ENCODE measurements at regions not wholly inside any gene's neighbourhood (a gene's known extent, or its start where the extent isn't known, plus 50 kb on each side); places are given as distances from the start of the nearest gene placed in this dataset.

GRCh38 chr16:80418517-80419355 lies 122.1 kb upstream of the DYNLRB2 start:
- DNase-seq (ENCODE audit: low read depth in 2 of 2) = no peak

DNA sequence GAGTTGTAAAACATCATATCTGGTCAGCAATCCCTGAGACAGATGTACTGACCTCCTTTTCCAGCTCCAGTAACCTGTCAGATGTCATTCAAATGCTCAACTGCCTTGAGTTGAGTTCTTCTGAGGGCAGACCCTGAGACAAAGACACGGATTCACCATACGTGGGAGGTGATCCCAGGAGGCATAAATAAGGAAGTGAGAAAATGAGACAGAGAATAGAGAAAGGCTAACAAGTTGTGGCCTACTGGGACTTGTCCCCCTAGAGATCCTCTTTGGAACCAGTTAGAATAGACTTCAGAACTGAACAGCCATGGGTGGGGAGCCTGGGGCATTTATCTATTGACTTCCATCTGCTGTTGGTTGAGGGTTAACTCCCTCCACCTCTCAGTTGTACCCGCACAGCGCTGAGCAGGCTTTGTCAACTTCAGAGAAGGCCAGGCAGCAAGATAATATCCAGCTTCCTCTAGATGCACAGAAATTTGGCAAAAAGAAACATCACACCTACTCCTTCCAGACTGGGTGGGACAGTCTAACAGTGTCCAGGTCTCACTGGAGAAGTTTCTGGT lies 123.0 kb upstream of the DYNLRB2 start:
- no peak for DNase-seq (ENCODE audit: low read depth in 2 of 2)

GRCh38 chr16:80408014-80408413 lies 132.8 kb upstream of the DYNLRB2 start:
- DNase-seq (ENCODE audit: low read depth in 2 of 2) = no peak

- no peak for DNase-seq (ENCODE audit: low read depth in 2 of 2)
These were observed 133.4 kb upstream of the DYNLRB2 start for GRCh38 chr16:80407265-80407987.

DNA sequence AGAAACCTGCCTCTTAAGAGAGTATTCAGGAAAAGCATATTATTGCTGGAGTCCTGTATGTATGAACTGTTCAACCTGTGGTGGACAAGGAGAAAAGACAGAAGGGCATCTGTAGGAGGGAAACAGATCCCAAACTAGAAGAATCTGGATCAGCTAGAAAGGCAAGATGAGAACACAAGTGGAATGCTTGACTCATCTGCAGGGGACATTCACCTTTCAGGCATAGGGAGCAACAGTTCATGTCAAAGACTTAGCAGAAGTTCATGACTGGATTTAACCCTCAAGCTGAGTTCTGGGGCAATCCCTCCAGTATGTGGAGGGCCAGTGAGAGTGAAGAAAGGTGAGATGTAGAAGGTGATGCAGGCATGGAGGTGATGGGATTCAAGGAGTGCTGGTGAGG lies 135.9 kb upstream of the DYNLRB2 start:
- no peak for DNase-seq (ENCODE audit: low read depth in 2 of 2)

DNA sequence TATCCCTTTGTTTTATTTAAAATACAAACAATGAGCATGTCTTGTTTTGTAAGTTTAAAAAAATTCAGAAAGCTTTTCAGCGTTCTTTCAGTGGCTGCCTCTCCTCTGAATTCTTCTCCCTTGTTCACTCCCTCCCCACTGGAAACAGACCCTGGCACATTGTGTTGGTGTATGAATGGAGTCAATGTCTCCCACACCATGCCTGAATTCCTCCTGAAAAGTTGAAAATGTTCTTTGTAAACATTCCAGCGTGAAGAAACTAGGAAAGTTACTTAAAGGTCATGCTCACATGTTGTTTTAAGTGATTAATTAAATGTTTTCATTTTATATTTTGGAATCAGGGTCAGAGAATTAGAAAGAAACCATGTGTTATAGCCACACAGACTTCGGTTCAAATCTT lies 136.9 kb upstream of the DYNLRB2 start:
- no peak for DNase-seq (ENCODE audit: low read depth in 2 of 2)

DNA sequence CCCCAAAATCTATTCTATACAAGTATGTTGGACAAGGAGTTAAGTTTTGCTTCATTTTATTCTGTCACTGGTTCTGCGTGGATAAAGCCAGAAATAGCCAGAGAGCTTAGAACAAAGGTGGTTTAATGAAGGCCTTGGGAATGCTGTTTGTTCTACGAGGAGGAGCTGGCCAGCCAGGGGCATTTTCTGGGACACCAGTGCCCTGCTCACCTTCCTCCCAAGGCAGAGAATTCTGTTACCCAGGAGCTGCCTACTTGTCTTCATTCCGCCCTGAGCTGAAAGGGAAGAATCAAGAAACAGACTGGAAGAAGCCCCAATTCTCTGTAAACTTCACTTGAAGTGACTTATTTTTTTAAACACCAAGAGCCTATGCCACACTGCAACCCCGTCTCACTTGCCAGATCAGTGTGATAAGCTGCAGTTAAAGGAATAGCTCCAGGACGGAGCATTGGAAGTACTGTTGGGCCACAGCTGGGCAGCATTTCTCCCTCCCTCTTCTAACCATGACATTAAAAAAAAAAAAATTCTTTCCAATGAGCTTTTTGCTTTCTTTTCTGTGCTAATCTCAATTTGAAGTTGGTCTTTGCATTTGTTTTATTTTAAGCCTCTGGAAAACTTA lies 149.8 kb upstream of the DYNLRB2 start:
- DNase-seq (ENCODE audit: low read depth in 2 of 2) = no peak

GRCh38 chr16:80390046-80390445 lies 150.7 kb upstream of the DYNLRB2 start:
- DNase-seq (ENCODE audit: low read depth in 2 of 2) = no peak

GRCh38 chr16:80389338-80389737 lies 151.5 kb upstream of the DYNLRB2 start:
- no peak for DNase-seq (ENCODE audit: low read depth in 2 of 2)

DNA sequence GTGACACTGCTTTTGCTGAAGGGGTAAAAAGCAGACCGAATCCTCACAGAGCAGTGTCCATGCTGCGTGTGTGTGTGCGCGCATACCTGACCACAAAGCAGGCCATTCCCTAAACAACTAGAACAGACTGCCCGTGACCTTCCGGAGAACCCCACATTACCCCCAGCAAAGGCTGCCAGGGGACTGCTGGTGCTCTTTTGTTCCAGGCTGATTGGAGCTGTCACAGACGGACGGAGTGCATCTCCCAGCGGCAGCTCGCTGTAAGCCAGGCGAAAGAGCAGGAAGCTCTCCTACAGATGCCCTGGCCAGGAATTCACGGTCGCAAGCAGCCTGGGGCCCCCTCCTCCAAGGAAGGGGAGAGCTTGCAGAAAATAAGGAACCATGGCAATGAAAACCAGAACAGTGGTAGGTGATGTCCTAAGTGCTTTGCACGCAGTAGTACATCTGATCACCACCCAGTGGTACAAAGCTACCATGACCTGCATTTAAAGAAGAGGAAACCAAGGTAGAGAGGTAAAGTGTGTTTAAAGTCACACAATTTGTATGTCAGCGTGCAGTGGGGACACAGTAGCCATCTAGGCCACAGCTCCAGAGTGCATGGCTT lies 153.4 kb upstream of the DYNLRB2 start:
- DNase-seq (ENCODE audit: low read depth in 2 of 2) = no peak

DNA sequence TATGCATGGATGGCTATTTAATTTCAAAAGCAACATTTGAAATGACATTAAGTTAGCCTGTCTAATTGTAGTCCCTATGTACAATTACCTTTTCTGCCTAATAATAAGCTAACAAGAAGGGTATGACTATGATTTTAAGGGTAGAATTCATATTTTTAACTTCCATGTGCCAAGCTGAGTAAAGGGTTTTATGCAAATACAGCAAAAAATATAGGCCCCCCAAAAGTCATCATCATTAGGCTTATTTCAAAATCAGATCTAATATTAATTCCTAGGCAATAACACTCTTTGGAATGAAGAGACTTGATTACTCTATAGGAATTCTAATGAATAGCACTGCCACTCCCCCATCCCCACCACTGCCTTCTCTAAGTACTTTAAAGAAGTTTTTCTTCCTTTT lies 155.9 kb upstream of the DYNLRB2 start:
- no peak for DNase-seq (ENCODE audit: low read depth in 2 of 2)

GRCh38 chr16:80380514-80380913 lies 160.3 kb upstream of the DYNLRB2 start:
- DNase-seq (ENCODE audit: low read depth in 2 of 2) = no peak

DNA sequence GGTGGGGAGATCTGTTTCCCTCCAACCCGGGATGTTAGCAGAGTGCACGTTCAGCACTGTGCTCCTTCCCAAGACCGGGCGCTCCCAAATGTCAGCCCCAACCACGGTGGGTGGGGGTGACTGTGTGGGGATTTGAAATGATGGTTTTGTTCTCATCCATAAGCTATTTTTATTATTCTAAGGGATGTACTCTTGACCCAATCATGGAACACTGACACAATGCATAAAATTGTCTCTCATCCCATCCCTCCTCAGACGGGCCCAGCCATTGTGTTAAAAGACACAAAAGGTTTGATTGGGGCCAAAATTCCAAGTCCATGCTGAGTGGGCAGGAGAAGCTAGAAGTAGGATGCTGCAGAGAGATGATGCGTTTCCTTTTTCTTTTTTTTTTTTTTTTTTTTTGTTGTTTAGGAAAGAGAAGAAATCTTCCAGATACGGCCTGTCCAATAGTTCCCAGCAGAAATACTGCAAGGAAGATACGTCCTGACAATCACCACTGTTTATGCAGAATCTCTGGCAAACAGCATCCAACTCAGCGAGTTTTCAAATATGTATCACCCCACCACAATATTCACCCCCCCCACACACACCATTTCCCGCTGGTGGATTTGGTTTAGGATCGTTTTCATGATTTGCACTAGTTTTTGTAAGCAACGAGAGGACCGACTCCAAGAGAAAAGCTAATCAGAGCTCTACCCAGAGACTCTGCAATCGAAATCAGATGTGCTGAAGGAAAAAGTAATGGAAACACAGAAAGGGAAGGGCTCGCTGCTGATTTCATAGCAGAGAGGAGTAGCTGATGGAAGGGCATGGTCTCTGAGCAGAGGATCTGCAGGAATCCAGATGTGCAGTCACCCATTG lies 163.5 kb upstream of the DYNLRB2 start:
- DNase-seq (ENCODE audit: low read depth in 2 of 2) = no peak

GRCh38 chr16:80375973-80376372 lies 164.8 kb upstream of the DYNLRB2 start:
- DNase-seq (ENCODE audit: low read depth in 2 of 2) = no peak

- DNase-seq (ENCODE audit: low read depth in 2 of 2) = no peak
These were observed 165.3 kb upstream of the DYNLRB2 start for GRCh38 chr16:80375513-80375912.

GRCh38 chr16:80372341-80372740 lies 168.5 kb upstream of the DYNLRB2 start:
- no peak for DNase-seq (ENCODE audit: low read depth in 2 of 2)

DNA sequence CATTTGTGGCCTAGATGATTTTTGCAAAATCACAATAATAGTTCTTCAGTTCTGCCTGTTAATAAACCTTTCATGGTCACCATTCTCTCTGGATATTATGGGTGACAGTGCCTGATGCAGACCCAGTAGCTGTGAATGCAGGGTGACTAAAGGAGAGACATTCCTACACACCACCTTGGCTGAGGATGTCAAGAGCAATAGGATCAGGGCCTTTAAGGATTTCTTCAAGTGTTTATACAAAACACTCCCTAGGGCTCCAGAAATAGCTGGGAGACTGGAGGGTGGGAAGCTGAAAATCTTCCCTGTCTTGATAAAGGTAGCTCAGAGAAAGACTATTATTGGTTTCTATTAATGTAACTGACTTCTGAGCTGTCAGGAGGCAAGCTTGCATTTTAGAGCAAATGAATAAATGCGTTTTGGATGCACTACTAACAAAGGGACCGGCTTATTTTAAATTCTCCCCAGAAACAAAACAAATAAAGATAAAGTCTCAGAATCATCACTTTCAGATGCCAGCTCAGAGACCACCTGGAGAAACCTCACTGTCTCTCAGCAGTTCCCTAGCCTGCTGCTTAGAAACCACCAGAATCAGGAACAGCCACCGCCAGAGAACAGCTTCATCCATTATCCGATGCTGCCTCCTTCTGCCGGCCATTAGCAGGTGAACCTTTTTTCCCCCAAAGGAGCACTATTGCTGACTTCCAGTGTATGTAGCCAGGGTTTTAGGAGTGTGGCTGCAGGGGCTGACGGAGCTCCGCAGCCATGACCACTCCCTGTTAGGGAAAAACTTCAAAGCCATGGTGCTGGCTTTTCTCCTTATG lies 171.4 kb upstream of the DYNLRB2 start:
- no peak for DNase-seq (ENCODE audit: low read depth in 2 of 2)

- DNase-seq (ENCODE audit: low read depth in 2 of 2) = no peak
These were observed 173.6 kb upstream of the DYNLRB2 start for GRCh38 chr16:80367037-80367658.

DNA sequence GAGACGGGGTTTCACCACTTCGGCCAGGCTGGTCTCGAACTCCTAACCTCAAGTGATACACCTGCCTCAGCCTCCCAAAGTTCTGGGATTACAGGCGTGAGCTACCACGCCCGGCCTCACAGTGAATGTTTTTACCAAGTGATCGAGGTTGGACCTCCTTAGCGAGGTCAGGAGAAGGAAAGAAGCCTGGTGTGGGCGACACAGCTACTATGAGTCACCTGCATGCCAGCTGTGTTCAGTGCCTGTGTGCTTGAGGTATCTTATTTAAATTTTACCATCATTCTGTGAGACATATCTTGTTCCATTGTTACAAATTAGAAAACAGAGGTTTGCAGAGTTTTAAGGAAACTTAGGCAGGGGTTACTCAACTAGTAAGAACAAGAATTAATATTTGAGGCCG lies 174.8 kb upstream of the DYNLRB2 start:
- no peak for DNase-seq (ENCODE audit: low read depth in 2 of 2)

- DNase-seq (ENCODE audit: low read depth in 2 of 2) = no peak
These were observed 178.0 kb upstream of the DYNLRB2 start for GRCh38 chr16:80362816-80363215.
